Retina (tissue), 1 donor: ENCODE measurements at regions not wholly inside any gene's neighbourhood (a gene's known extent, or its start where the extent isn't known, plus 50 kb on each side); places are given as distances from the start of the nearest gene placed in this dataset.
"Not testable (repeated sequence)": the region's sequence is repeated elsewhere in the genome, so short reads cannot be mapped to it uniquely, and the experiment has no call there.

ENCODE experiments used
- DNase-seq: peaks from one replicate; pipeline ENCODE4 v3.0.0-alpha.2; 2016

DNA sequence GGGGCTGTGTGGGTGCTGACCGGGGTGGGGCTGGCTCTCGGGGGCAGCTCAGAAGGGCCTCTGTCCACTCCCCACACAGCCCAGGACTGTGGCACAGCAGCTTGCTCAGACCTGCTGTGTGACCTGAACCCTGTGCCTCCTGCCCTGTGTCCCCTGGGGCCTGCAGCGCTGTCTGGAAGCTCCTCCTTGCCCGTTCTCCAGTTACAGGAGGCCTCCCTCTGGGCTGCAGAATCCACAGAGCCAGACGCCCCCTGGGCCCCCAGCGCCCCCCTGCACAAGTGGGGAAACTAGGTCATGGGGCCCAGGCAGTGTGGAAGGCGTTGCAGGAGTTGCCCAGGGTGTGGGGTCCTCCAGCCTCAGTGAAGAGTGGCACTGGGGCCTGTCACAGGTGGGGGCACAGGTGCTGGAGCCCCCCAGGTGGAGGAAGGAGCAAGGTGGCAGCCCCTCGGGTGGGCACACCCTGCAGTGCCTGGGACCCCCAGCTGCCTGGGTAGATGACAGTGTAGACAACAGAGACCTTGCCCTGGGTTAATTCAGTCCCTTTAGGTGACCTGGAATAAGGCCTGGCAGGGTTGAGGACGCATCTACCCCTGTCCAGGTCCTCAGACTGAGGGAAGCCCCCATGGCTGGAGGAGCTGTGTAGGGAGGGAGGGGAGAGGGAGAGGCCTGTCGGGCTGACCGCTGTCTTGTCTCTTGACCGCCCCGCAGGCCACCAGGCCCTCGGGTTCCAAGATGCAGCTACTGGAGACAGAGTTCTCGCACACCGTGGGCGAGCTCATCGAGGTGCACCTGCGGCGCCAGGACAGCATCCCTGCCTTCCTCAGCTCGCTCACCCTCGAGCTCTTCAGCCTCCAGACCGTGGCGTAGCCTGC is 120.2 kb downstream of the IGLL1 start:
- DNase-seq = peak; percentile 72

DNA sequence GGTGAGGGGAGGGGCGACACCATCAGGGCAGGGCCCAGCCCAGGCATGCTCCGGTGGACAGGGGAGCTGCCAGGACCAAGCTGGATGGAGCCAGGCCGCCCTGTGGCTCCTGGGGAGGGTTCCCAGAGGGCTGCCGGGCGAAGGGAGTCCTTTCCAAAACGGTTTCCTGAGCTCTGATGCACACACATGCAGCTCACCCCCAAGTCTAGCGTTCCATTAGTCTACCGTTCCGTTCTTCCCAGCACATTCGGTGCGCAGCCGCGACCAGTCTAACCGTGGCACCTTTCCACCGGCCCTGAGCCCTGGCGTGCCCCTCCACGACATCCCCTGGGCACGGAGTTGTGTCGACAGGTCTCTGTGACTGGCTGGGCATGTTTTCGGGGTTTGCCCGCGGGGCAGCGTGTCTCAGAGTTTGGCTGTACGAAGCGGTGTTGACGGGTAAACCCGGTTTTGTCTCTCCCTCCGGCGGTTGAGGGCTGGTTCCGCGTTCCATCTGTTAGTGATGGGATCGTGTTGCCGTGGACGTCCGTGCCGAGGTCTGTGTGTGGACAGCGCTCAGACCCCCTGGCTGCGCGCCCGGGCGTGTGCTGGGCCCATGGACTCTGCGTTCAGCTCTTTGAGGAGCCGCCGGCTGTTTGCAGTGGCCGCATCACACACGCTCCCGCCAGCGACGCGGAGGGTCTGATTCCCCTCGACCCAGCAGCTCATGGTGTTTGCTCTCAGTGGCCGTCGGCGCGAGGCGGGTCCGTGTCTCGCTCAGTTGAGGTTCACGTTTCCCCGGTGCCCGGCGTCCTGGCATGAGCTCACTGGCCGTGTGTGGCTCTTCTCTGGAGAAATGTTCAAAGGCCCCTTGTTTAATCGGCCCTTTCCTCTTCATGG is 121.2 kb downstream of the IGLL1 start:
- no peak for DNase-seq

DNA sequence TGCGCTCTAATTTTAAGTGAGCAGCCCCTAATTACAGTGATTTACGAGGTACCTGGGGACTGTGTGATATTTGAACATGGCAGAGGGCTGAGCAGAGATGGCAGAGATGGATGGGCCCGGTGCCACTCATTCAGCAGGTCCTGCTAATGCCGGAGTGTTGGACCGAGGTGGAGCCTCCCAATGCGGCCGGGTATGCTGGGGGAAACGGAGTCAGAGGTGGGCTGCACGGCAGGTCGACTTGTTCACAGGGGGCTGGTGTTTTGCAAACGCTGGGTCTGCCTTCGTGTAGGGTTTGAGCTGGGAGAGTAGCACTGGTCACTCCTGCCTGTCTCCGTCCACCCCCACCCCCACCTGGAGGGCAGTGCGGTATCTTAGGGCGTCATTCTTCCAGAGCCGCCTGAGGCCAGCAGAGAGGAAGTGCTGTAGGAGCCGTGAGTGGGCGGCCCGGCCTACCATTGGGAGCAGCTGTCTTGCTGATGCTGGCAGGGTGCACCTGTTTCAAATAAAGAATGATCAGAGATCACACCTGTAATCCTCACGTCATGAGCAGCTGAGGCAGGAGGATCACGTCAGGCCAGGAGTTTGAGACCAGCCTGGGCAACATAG is 122.6 kb downstream of the IGLL1 start:
- no peak for DNase-seq

DNA sequence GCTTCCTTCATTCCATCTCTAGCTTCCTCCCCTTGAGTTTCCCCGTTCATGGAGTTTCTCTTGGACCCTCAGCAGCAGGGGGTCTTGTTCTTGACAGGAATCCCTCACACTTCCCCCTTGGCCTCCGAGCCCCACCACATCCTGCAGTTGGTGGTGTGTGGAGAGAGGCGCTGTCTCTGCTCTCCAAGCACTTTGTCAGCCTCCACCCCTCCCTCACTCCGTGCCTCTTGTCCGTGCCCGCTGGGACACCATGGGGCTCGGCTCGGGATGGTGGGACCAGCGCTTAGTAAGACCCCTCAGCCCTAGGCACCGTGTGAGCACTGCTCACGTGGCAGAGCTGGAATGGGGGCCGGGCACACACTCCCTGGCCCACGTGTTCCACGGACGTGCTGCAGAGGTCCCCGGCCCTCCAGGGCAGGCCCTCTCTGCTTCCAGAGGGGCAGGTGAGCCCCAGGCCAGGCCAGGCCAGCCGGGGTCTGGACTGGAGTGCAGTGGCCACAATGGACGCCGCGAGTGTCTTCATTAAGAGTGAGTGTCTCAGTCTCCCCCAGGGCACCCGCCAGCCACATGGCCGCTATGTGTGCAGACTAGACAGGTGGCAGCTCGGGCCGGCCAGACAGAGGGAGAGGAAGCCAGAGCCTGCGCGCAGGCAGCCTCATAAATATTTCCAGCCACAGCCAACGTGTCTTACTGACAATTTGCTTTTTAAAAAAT is 123.3 kb downstream of the IGLL1 start:
- not testable (repeated sequence) for DNase-seq

DNA sequence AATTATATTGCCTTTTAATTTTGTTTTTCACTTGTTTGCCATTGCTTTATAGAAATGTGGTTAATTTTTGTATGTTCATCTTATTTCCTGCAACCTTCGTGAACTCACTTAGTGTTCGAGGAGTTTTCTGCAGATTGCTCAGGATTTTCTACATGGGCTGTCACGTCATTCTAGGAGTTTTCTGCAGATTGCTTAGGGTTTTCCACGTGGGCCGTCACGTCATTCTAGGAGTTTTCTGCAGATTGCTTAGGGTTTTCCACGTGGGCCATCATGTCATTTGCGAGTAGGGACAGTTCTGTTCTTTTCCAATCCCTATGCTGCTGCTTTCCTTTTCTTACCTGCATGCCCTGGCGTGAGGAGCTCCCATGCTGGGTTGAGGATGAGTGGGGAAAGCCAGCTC is 125.7 kb downstream of the IGLL1 start:
- not testable (repeated sequence) for DNase-seq

DNA sequence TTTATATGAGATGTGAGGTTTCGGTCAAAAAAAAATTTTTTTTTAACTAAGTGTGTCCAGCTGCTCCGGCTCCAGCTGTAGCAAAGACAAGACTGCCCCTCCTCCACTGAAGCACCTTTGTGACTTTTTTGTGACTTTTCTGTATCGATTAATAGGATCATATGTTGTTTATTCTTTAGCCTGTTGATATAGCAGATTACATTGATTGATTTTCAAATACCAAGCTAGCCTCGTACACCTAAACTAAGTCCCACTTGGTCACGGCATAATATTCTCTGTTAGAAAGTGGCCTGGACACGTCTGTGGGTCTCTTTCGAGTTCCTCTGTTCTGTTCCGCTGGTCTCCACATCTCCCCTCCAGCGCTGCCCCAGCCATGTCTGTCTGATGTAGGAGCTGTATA is 126.8 kb downstream of the IGLL1 start:
- DNase-seq = no peak

DNA sequence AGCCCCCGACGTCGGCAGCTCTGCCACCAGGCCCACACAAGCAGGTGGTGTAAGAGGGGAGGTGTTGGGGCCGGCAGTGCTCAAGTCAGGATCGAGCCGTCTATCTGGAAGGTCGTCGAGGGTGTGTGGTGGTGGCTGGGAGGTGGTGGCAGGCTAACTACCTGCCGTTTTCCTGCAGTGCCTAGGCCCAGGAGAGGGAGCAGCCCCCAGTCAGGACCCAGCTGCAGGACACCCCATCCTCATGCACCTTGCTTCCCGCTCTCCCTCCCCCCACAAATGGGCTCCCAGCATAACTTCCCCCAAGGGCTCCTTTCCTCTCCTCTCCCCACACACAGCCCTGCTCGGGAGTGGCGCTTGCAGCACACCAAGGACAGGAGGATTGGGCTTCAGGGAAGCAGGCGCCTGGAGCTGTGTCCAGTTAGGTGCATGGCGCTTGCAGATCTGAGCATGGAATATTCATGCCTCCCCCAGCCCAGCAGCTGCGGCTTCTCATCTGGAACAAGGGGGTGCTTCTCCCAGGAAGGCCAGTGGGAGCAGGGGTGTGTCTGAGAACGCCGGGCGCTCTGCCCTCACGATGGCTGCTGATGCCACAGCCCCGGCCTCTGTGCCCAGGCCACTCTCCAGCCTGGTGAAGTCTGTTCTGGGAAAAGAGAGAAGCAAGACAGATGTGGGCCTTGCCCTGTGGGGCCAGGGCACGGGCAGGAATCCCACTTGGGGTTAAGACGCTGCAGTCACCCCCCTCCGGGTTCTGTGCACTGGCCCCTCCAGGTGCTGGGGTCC is 127.7 kb downstream of the IGLL1 start:
- DNase-seq = no peak

DNA sequence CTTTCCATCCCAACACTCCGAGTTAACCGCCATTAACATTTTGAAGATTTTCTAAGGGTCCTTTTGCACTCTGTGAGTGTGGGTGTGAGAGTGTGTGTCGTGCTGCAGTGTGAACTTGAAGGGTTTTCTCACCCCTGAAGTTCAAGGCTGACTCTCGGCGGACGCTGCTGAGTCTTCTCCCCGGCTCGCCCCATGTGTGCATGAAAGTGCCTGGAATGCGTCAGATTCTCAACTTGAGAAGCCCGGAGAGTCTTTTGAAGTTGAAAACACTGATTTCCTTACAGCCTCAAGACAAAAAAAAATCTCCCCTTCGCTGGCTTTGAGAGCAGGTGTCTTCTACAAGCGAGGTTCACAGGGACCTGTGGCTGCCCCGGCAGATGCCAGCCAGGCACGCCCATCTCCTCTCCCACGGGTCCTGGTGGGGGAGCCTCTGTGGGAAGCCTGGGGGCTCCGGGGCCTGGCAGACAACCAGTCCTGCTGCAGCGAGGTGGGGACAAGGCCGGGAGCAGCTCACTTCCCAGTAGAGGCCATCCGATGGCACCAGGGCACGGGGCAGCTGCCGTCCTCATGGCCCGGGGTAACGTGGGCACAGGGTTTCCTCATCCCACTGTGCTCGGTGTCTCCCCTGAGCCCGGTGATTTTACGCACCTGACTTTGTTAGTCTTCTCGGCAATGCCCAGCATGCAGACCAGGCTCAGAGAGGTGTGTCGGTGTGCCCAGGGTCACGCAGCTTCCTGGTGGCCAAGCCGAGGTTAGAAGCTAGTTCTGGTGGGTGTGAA is 128.4 kb downstream of the IGLL1 start:
- not testable (repeated sequence) for DNase-seq

DNA sequence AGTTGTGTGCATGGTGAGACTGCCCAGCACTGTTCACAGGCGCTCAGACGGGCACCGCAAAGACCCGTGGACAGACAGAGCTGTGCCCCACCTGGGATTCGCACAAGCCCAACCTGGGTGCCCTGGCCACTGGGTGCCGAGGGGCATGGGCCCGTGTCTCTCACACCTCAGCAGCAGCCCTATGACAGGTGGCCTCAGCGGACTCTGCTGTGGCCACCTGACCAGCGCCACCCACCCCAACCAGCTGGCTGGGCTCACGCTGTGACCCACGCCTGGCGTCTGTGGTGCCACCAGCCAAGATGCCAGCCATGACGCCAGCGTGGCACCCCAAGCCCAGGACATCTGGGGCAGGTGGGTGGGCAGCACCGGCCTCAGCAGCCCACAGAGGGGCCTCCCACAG is 129.3 kb downstream of the IGLL1 start:
- not testable (repeated sequence) for DNase-seq

DNA sequence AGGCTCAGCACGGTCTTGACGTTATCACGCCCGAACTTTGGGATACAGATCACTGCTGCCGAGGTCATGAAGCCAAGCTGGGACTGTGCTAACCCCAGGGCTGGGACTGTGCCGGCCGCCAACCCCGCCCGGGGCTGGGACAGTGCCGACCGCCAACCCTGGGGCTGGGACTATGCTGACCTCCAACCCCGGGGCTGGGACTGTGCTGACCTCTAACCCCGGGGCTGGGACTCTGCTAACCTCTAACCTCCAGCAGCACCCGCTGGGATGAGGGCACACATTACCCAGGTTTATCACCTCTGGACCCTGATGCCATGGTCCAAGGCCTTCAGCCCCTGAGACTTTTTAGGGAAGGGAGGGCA is 129.7 kb downstream of the IGLL1 start:
- no peak for DNase-seq

DNA sequence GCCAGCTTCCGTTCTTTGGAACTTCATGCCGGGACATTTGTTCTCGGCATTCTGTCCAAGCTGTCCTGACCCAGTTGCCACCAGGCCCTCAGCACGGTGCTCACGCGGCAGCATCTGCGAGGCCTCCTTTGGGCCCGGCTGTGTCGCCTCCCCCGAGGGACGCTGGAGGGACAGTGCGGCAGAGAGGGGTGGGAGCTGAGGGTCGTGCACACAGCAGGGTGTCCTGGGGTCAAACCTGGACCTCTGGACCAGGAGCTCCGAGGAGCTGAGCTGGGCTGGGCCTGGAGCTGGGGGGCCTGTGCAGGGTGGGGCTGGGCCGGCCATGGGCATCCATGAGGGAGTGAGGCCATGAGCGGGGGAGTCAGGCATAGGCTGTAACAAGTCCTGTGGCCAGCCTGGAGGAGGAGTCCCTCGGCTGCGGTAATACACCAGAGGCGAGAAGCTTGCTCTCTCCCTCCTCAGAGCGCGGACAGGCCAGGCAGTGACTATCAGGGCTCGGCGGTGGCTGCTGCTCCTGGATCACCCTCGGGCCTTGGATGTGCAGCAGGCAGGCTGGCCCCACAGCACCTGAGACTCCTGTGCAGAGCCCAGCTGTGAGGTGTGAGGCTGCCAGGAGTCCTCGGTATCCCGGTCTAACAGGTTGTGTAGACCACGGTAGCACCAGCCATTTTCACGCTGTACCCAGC is 130.2 kb downstream of the IGLL1 start:
- DNase-seq = not testable (repeated sequence)

DNA sequence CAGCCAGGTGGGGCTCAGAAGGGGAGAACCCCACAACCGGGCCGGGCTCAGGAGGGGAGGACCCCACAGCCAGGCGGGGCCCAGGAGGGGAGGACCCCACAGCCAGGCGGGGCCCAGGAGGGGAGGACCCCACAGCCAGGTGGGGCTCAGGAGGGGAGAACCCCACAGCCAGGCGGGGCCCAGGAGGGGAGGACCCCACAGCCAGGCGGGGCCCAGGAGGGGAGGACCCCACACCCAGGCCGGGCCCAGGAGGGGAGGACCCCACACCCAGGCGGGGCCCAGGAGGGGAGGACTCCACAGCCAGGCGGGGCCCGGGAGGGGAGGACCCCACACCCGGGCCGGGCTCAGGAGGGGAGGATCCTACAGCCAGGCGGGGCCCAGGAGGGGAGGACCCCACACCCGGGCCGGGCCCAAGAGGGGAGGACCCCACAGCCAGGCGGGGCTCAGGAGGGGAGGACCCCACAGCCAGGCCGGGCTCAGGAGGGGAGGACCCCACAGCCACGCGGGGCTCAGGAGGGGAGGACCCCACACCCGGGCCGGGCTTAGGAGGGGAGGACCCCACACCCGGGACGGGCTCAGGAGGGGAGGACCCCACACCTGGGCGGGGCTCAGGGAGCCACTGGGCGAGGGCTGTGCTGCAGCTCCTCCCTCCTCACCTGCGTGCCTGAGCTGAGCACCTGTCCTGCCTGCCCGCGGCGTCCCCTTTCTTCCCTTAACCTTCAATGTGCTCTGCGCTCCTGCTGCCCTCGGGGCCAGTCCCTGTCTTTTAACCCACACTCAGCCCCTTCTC is 131.4 kb downstream of the IGLL1 start:
- not testable (repeated sequence) for DNase-seq

DNA sequence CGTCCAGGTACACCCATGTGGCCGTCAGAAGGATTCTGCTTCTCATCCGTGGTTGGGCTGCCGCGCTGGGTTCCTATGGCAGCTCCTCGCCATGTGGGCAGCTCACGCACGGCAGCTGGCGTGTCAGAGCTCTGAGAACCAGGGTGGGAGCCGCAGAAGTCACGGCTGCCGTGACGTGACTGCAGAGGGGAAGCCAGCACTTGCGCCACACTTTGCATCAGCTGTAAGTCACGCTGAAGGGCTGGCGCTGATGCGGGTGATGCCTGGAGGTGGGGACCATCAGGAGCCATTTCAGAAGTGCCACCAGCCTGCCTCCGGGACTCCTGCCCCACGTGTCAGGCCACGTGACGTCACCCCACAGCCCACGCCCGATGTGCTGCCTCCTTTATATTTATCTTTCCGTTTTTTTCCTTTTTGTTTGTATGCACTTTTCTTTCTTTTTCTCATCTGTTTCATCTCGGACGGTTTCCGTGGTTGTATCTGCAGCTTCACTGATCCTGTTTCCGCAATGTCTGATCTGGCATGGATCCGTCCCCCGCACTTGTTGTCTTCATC is 133.2 kb downstream of the IGLL1 start:
- no peak for DNase-seq

DNA sequence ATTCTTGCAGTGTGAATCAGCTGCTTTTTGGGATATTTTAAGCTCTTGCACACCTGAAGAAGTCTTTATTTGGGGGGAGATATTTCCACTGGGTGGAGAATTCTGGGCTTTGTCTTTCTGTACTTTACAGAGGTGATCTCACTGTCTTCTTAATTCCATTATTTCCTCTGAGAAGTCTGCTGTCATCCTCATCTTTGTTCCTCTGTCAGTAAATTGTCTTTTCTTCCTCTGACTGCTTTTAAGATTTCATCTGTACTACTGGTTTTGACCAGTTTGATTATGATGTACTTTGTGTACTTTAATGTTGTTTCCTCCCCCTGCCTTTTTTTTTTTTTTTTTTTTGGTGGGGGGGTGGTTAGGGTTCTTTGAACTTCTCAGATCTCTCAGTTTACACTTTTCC is 133.9 kb downstream of the IGLL1 start:
- not testable (repeated sequence) for DNase-seq

DNA sequence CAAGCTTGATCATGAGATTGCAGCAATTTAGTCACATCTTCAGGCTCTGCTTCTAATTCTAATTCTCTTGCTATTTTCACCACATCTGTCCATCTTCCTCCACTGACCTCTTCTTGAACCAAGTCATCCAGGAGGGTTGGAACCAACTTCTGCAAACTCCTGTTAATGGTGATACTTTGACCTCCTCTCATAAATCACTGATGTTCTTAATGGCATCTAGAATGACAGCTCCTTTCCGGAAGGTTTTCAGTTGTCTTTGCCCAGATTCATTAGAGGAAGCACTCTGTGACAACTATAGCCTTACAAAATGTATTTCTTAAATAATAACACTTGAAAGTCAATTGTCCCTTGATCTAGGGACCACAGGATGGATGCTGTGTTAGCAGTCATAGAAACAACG is 136.2 kb downstream of the IGLL1 start:
- not testable (repeated sequence) for DNase-seq

DNA sequence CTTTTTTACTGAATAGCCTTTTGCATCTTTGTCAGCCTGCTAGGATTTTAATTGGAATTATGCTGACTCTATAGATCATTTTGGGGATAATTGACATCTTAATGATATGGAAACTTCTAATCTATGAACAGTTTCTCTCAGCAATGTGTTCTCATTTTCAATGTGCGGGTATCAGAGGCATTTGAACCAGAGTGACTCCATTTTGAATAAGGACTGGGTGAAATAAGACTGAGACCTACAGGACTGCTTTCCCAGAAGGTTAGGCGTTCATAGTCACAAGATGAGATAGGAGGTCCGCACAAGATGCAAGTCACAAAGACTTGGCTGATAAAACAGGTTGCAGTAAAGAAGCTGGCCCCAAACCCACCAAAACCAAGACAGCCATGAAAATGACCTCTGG is 140.5 kb downstream of the IGLL1 start:
- DNase-seq = not testable (repeated sequence)

DNA sequence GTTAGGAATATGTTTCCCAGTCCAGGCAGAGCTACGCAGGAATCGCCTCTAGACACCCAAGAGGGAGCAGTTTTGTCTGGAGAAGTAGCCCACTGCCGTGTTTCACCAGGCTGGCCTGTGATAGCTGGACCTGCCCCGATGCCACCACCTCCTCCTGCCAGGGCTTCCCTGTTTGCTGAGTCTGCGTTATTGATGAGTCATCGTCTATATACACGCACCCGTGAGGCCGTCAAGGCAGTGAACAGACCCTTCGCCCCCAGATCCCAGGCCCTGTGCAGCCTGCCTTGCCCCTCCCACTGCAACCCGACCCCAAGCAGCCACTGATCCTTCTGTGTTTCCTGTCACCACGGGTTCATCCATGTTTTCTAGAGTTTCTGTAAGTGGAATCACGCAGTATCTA is 141.9 kb downstream of the IGLL1 start:
- DNase-seq = no peak

DNA sequence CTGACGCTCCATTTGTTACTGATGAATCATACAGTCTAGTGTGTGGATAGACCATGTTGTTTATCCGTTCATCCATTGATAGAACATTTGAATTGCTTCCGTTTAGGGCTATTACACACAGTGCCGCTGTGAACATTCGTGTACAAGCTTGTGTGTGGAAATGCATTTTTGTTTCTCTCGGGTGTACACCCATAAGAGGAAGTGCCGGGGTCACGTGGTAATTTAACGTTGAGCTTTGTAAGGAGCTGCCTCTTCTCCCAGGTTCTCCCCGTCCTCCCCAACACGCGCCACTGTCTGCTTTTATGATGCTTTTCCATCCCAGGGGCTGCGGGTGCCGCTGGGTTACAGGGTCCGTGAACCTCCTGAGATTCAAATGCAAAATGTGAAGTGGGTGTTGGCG is 142.3 kb downstream of the IGLL1 start:
- peak; percentile 2 for DNase-seq

DNA sequence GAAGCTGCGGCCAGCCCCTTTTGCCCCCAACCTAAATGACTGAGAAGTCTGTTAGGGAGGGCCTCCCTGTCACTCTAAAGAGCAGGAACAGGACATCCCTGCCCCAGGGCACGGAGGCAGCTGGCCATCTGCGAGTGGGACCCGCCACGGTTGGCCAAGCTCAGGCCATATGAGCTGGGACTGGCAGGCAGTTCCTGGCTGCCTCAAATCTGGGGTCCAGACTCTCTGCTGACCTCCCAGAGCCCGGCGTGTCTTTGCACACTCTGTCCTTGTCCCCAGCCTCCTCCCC is 143.0 kb downstream of the IGLL1 start:
- DNase-seq = not testable (repeated sequence)
